Gastroesophageal sphincter (tissue), 3 donors: ENCODE measurements at regions not wholly inside any gene's neighbourhood (a gene's known extent, or its start where the extent isn't known, plus 50 kb on each side); places are given as distances from the start of the nearest gene placed in this dataset.

Experiments
- CTCF ChIP-seq, 4 experiments: fragments of 200-600 bp in 2 of 4; fragments of 450-650 bp in 2 of 4; sonication (generic) in 1 of 4; IDR thresholded peaks; one replicate each; pipeline ENCODE4 v1.5.1; 2017 to 2019; ENCODE audit warnings: antibody characterized with exemption in 4 of 4, mild to moderate bottlenecking in 2 of 4, moderate library complexity in 2 of 4
- EP300 ChIP-seq: sonication (generic); formaldehyde crosslinking; IDR thresholded peaks from one replicate; pipeline ENCODE4 v1.6.1; 2017; ENCODE audit warnings: antibody characterized with exemption, mild to moderate bottlenecking
- POLR2A ChIP-seq, 2 donors: fragments of 450-650 bp; IDR thresholded peaks; one replicate each; pipeline ENCODE4 v1.6.1; 2017; ENCODE audit warnings: antibody characterized with exemption in 2 of 2, mild to moderate bottlenecking in 2 of 2, moderate library complexity in 1 of 2
- POLR2AphosphoS5 ChIP-seq: sonication (generic); formaldehyde crosslinking; IDR thresholded peaks from one replicate; pipeline ENCODE4 v1.6.1; 2017; ENCODE audit warnings: antibody characterized with exemption

- TF ChIP-seq POLR2A (IDR thresholded peaks at IDR 0.05), result no peak
- TF ChIP-seq CTCF (IDR thresholded peaks at IDR 0.05), result no peak
- TF ChIP-seq POLR2AphosphoS5, result no peak
- no peak for TF ChIP-seq EP300
Observed at GRCh38 chr3:180330440-180330839, 271.5 kb upstream of the TTC14 start.
